ENCODE measurements at regions not wholly inside any gene's neighbourhood (a gene's known extent, or its start where the extent isn't known, plus 50 kb on each side); places are given as distances from the start of the nearest gene placed in this dataset.

GRCh38 chr5:163757344-163757743 is 251.9 kb downstream of the MAT2B start:
- in situ Hi-C loops (cut with MboI; ENCODE audit: low pct_unique_long_range_greater_than_20kb, low sequenced_read_pairs) = no loop called here
- no peak for DNase-seq

- in situ Hi-C loops (cut with MboI; ENCODE audit: low pct_unique_long_range_greater_than_20kb, low sequenced_read_pairs) = no loop called here
- no peak for DNase-seq
These were observed 252.9 kb downstream of the MAT2B start for GRCh38 chr5:163758283-163758711.

DNA sequence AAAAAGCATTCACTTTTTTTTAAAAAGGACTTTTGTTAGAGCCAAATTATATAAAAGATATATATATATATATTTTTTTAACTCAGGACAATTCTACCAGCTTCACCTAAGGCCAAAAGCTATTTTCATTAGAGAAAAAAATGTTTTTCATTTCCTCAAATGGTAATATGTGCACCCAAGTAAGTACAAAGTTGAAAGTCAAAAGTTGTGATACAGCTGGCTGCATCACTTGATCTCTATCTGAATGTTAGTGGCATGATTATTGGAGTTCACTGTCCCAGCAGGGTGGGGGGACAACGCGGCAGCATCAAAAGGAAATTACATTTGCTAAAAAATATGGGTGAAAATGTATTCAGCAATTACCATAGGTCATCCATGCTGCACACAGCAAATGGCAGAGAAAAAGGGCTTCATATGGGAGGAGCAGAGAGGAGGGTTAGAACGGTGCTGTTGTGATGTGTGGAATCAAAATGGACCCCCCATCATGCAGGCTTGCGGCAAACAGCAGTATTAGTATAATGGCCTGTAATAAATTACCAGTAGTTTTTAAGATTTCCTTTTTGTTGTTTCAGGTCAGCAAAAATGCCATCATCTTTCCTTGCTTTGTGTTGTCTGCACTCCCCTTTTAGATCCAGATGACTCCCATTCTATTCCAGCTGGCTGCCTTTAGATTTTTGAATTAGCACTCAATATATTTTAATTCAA is 253.7 kb downstream of the MAT2B start:
- in situ Hi-C loops (cut with MboI; ENCODE audit: low pct_unique_long_range_greater_than_20kb, low sequenced_read_pairs) = no loop called here
- no peak for DNase-seq

- in situ Hi-C loops (cut with MboI; ENCODE audit: low pct_unique_long_range_greater_than_20kb, low sequenced_read_pairs) = no loop called here
- DNase-seq = no peak
These were observed 255.1 kb downstream of the MAT2B start for GRCh38 chr5:163760498-163760897.

- no peak for DNase-seq
- in situ Hi-C loops (cut with MboI; ENCODE audit: low pct_unique_long_range_greater_than_20kb, low sequenced_read_pairs) = no loop called here
These were observed 261.7 kb downstream of the MAT2B start for GRCh38 chr5:163766936-163767670.

DNA sequence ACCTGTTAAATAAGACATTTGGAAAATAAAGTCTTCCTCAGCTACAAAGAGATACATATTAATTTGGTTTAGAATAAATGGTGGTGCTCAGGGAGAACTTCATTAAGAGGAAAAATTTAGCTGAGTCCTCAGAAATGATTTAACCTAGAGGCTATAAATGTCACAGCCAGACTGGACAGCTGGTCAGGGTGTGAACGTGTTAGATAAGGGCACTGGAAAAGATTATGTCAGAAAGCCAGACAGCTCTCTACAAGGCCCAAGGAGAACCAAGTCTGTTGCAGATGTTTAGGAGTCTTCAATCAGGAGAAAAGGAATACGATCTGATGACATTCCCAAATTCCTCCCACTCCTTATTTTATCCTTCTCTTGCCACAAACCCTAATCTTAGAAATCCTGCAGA is 265.2 kb downstream of the MAT2B start:
- DNase-seq = no peak
- in situ Hi-C loops (cut with MboI; ENCODE audit: low pct_unique_long_range_greater_than_20kb, low sequenced_read_pairs) = no loop called here

- DNase-seq = no peak
- in situ Hi-C loops (cut with MboI; ENCODE audit: low pct_unique_long_range_greater_than_20kb, low sequenced_read_pairs) = no loop called here
These were observed 266.8 kb downstream of the MAT2B start for GRCh38 chr5:163772241-163772640.

GRCh38 chr5:163772644-163773043 is 267.2 kb downstream of the MAT2B start:
- in situ Hi-C loops (cut with MboI; ENCODE audit: low pct_unique_long_range_greater_than_20kb, low sequenced_read_pairs) = no loop called here

DNA sequence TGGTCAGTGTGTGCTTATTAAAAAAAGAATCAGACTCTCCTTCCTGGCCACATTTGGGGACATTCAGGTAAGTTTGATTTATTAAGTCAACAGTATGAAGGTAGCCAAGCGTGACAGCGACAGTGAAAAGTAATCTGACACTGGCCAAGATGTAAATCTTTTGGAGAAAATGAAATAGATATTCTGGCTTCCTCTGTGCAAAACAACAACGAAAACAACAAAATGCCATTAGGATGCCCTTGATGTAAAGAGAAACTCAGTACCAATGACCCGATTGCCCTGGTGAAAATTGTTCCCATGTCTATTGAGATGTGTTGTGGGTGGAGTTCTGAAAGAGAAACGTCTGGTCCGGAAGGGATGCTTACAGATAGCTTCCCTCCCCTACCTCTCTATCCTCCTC is 267.8 kb downstream of the MAT2B start:
- no peak for DNase-seq
- in situ Hi-C loops (cut with MboI; ENCODE audit: low pct_unique_long_range_greater_than_20kb, low sequenced_read_pairs) = no loop called here

More at GRCh38 chr5:163772644-163773043, 267.2 kb downstream of the MAT2B start:
- DNase-seq = no peak

- in situ Hi-C loops (cut with MboI; ENCODE audit: low pct_unique_long_range_greater_than_20kb, low sequenced_read_pairs) = no loop called here
These were observed 284.5 kb downstream of the MAT2B start for GRCh38 chr5:163789870-163790269.

DNA sequence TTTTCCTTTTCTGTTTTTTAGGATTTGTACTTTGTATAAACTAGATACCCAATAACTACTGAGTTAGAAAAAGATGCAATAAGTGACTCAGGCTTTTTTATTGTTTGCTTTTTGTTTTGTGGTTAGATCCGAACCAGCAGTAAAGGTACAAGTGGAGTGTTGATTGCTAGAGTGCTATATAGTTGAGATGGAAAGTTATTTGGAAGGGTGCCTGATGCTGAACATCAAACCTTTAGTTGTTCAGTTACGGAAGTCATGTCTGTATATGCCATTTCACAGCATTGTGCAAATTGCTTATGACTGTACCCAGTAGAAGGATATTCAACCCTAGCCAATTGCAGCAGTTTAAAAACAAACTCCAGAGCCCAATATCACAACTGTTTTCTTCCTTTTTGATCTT is 285.1 kb downstream of the MAT2B start:
- no peak for DNase-seq
- in situ Hi-C loops (cut with MboI; ENCODE audit: low pct_unique_long_range_greater_than_20kb, low sequenced_read_pairs) = no loop called here

More at GRCh38 chr5:163789870-163790269, 284.5 kb downstream of the MAT2B start:
- no peak for DNase-seq

GRCh38 chr5:163794993-163795392 is 289.6 kb downstream of the MAT2B start:
- in situ Hi-C loops (cut with MboI; ENCODE audit: low pct_unique_long_range_greater_than_20kb, low sequenced_read_pairs) = no loop called here
- no peak for DNase-seq

GRCh38 chr5:163807781-163808180 is 302.4 kb downstream of the MAT2B start:
- DNase-seq = no peak
- in situ Hi-C loops (cut with MboI; ENCODE audit: low pct_unique_long_range_greater_than_20kb, low sequenced_read_pairs) = no loop called here

DNA sequence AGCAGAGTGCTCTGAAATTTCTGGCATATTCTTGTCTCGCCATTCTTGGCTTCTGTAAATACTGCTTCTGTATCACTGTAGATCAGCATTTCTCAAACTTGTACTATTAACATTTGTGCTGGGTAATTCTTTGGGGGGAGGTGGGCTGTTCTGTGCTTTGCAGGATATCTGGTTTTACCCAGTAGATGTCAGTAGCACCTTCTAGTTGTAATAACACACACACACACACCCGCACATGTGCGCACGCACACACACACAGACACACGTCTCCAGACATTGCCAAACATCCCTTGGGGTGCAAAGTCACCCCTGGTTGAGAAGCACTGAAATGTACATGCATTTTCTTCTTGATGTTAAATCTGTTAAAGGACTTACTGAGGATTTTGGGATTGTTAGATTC is 304.1 kb downstream of the MAT2B start:
- DNase-seq = peak; percentile 7

DNA sequence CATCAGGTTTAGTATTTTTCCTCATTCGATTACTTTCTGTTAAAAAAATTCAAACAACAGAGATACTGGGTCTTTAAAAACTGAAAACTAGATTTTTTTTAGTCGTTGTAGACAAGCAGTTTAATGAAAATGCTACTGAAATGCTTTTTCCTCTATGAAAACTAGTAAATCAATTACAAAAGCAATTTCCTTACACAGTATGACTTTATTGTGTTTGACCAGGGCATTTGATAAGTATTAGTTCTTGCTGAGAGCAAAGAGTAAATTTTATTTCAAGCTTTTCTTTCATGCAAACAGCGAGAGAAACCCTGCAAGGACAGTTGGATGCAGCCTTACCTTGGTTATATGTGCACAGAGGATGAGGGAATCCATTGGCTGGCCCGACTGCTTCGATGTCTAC is 308.5 kb downstream of the MAT2B start:
- no peak for DNase-seq
- in situ Hi-C loops (cut with MboI; ENCODE audit: low pct_unique_long_range_greater_than_20kb, low sequenced_read_pairs) = no loop called here

More for the DNA sequence above, 304.1 kb downstream of the MAT2B start:
- in situ Hi-C loops (cut with MboI; ENCODE audit: low pct_unique_long_range_greater_than_20kb, low sequenced_read_pairs) = no loop called here

DNA sequence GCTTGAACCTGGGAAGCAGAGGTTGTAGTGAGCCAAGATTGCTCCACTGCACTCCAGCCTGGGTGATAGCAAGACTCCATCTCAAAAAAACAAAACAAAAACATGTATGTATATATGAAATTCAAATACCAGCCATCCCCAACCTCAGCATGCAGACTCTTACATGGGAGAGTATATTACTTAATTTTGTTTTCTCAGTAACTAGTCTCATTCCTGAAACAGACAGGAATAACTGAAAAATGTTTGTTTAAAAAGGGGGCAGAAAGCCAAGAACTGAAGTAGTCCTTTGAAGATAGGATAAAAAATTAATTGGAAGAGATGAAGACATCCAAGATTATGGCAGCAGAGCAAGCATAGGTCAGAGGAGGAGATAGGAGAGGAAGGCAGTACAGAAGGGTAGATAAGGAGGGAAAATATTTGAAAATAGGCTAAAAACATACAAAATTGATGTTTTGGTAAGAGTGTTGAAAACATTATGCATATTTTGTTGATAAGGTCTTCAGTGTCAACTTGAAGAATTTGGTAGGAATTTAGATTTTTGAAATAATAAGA is 309.9 kb downstream of the MAT2B start:
- no peak for DNase-seq
- in situ Hi-C loops (cut with MboI; ENCODE audit: low pct_unique_long_range_greater_than_20kb, low sequenced_read_pairs) = no loop called here

DNA sequence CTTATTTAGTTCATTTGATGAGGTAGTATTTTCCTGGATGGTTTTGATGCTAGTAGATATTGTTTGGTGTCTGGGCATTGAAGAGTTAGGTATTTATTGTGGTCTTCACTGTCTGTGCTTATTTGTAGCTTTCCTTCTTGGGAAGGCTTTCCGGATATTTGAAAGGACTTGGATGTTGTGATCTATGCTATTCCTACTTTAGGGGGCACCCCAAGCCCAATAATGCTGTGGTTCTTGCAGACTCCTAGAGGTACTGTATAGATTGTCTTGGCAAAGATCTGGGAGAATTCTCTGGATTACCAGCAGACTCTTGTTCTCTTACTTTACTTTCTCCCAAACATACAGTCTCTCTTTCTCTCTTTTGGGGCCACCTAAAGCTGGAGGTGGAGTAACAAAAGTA is 315.7 kb downstream of the MAT2B start:
- in situ Hi-C loops (cut with MboI; ENCODE audit: low pct_unique_long_range_greater_than_20kb, low sequenced_read_pairs) = no loop called here
- DNase-seq = no peak

- in situ Hi-C loops (cut with MboI; ENCODE audit: low pct_unique_long_range_greater_than_20kb, low sequenced_read_pairs) = no loop called here
- no peak for DNase-seq
These were observed 317.1 kb downstream of the MAT2B start for GRCh38 chr5:163822548-163822947.

DNA sequence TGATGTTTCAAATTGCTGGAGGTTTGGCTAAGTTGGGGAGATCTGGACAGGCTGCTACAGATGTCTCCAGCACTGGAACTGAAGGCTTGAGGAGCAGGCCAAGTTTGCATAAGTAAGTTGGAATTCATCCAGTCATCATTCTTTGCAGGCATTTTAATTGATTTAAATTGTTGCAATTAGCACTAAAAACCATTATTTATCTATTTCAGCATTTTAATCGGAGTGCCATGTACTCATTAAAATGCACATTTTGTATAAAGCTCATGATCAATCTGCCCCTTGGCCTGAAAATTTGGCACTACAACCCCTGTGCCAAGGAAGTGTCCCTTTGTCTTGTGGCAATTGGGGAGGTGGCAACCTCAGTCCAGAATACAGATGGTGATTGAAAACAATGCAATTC is 320.2 kb downstream of the MAT2B start:
- in situ Hi-C loops (cut with MboI; ENCODE audit: low pct_unique_long_range_greater_than_20kb, low sequenced_read_pairs) = no loop called here
- DNase-seq = no peak

DNA sequence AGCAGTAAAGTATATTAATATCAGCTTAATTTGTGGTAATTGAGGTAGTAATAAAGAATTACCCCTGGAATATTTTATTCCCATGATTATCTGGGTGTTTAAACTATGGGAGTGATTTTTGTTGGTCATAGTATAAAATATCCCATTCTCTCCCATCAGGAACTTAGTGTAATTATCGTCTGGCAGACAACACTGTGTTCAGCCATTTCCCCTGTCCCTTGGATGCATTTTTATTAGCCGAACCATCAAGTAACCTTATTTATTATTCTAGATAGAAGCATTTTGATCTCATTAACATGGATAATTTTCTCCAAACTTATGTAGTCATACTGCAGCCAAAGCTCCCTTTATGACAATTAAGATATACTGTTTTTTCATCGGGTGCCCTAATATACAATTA is 320.8 kb downstream of the MAT2B start:
- no peak for DNase-seq
- in situ Hi-C loops (cut with MboI; ENCODE audit: low pct_unique_long_range_greater_than_20kb, low sequenced_read_pairs) = no loop called here

Data from KBM-7 (cell line).